NCI-H345 (cell line): ENCODE measurements at regions not wholly inside any gene's neighbourhood (a gene's known extent, or its start where the extent isn't known, plus 50 kb on each side); places are given as distances from the start of the nearest gene placed in this dataset.

Experiments
- DNase-seq: peaks from one replicate; lab custom pipeline; 2025; lab: John Stamatoyannopoulos, UW

- DNase-seq = peak; percentile 90
Observed at GRCh38 chr5:2991884-2992283, 240.4 kb upstream of the IRX2 start.

- peak; percentile 77 for DNase-seq
Observed at GRCh38 chr5:2989517-2989916, 238.0 kb upstream of the IRX2 start.

- no peak for DNase-seq
Observed at GRCh38 chr5:2986301-2986700, 234.8 kb upstream of the IRX2 start.

- no peak for DNase-seq
Observed at GRCh38 chr5:2985718-2986117, 234.2 kb upstream of the IRX2 start.

- no peak for DNase-seq
Observed at GRCh38 chr5:2983583-2984300, 232.3 kb upstream of the IRX2 start.

- DNase-seq = no peak
Observed at GRCh38 chr5:2981652-2982051, 230.2 kb upstream of the IRX2 start.

- no peak for DNase-seq
Observed at GRCh38 chr5:2981035-2981434, 229.6 kb upstream of the IRX2 start.

GRCh38 chr5:2960294-2960693, 208.8 kb upstream of the IRX2 start:
- DNase-seq = peak; percentile 89

- no peak for DNase-seq
Observed at GRCh38 chr5:2958976-2959375, 207.5 kb upstream of the IRX2 start.

GRCh38 chr5:2948875-2949274, 197.4 kb upstream of the IRX2 start:
- no peak for DNase-seq

GRCh38 chr5:2946315-2946714, 194.8 kb upstream of the IRX2 start:
- DNase-seq = no peak

GRCh38 chr5:2936413-2936812, 184.9 kb upstream of the IRX2 start:
- no peak for DNase-seq

- DNase-seq = no peak
Observed at GRCh38 chr5:2929779-2930178, 178.3 kb upstream of the IRX2 start.

- no peak for DNase-seq
Observed at GRCh38 chr5:2921651-2922050, 170.2 kb upstream of the IRX2 start.

GRCh38 chr5:2921176-2921575, 169.7 kb upstream of the IRX2 start:
- DNase-seq = no peak

- DNase-seq = no peak
Observed at GRCh38 chr5:2920312-2920711, 168.8 kb upstream of the IRX2 start.

GRCh38 chr5:2919310-2920018, 168.0 kb upstream of the IRX2 start:
- DNase-seq = no peak

GRCh38 chr5:2917524-2917923, 166.0 kb upstream of the IRX2 start:
- DNase-seq = no peak

GRCh38 chr5:2917093-2917492, 165.6 kb upstream of the IRX2 start:
- DNase-seq = no peak

- no peak for DNase-seq
Observed at GRCh38 chr5:2916076-2916682, 164.7 kb upstream of the IRX2 start.

GRCh38 chr5:2914981-2915484, 163.6 kb upstream of the IRX2 start:
- no peak for DNase-seq

- DNase-seq = no peak
Observed at GRCh38 chr5:2914022-2914661, 162.7 kb upstream of the IRX2 start.

GRCh38 chr5:2913281-2913680, 161.8 kb upstream of the IRX2 start:
- no peak for DNase-seq
